ENCODE measurements at regions not wholly inside any gene's neighbourhood (a gene's known extent, or its start where the extent isn't known, plus 50 kb on each side); places are given as distances from the start of the nearest gene placed in this dataset.

- ATAC-seq (no peak), DNase-seq (no peak)
- H3K27ac ChIP-seq: no peak overlapping the region
- intact Hi-C loops (cut with DNase I): no loop called here
- H3K27me3 ChIP-seq: no peaks in the 10 kb centered on the region
- peaks cover 4% of the 10 kb centered on the region for H3K9me3 ChIP-seq
- no peaks in the 10 kb centered on the region for H3K36me3 ChIP-seq
- H3K4me1 ChIP-seq: no peaks in the 10 kb centered on the region
- TF ChIP-seq CTCF (IDR thresholded peaks at IDR 0.05): no peak
- no peak overlapping the region for H3K4me3 ChIP-seq
Measured at GRCh38 chr10:18984531-18984930, 64.1 kb upstream of the MALRD1 start.

DNA sequence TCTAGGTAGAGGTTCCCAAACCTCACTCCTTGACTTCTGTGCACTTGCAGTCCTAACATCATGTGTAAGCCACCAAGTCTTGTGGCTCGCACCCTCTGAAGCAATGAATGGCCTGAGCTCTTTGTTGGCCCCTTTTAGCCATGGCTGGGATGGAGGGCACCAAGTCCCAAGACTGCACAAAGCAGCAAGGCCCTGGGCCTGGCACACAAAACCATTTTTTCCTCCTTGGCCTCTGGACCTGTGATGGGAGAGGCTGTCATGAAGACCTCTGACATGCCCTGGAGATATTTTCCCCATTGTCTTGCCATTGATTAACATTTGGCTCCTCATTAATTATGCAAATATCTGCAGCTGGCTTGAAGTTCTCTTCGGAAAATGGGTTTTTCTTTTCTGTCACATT, 60.3 kb upstream of the MALRD1 start:
- no peak for ATAC-seq
- no peak for DNase-seq
- Histone ChIP-seq H3K4me3 (no peak overlapping the region), H3K27me3 (no peaks in the 10 kb centered on the region), H3K27ac (no peak overlapping the region), H3K4me1 (no peaks in the 10 kb centered on the region), H3K9me3 (peaks cover 4% of the 10 kb centered on the region), H3K36me3 (no peaks in the 10 kb centered on the region)
- intact Hi-C loops (cut with DNase I): no loop called here
- TF ChIP-seq CTCF (IDR thresholded peaks at IDR 0.05): no peak

Measured in upper lobe of right lung (tissue), 1 donor.